Loucy (cell line): ENCODE measurements at regions not wholly inside any gene's neighbourhood (a gene's known extent, or its start where the extent isn't known, plus 50 kb on each side); places are given as distances from the start of the nearest gene placed in this dataset.

ENCODE experiments used
- H2AFZ ChIP-seq: fragments of 200-600 bp; sonication (generic); 2 replicates; pipeline ENCODE4 v1.6.0; 2016; ENCODE audit warnings: antibody characterized with exemption, mild to moderate bottlenecking, low read length, moderate library complexity
- H3F3A ChIP-seq: fragments of 200-600 bp; 2 replicates; pipeline ENCODE4 v1.6.0; 2016; ENCODE audit warnings: antibody characterized with exemption, low read depth, mild to moderate bottlenecking
- H3K27me3 ChIP-seq: fragments of 200-600 bp; sonication (generic); 2 replicates; pipeline ENCODE4 v1.6.1; 2014; ENCODE audit warnings: low read length, mild to moderate bottlenecking; ENCODE audit not compliant: insufficient read depth, poor library complexity, severe bottlenecking
- H3K36me3 ChIP-seq: fragments of 200-600 bp; sonication (generic); 2 replicates; pipeline ENCODE4 v1.6.1; 2016; ENCODE audit warnings: low read length; ENCODE audit not compliant: insufficient read depth
- H3K4me1 ChIP-seq: fragments of 200-600 bp; sonication (generic); 2 replicates; pipeline ENCODE4 v1.5.1; 2014; ENCODE audit warnings: low read length, mild to moderate bottlenecking; ENCODE audit not compliant: insufficient read depth, poor library complexity, severe bottlenecking
- H3K4me2 ChIP-seq: fragments of 200-600 bp; sonication (generic); 2 replicates; pipeline ENCODE4 v1.6.0; 2014; ENCODE audit warnings: antibody characterized with exemption, low read length, low read depth, mild to moderate bottlenecking; ENCODE audit not compliant: poor library complexity, severe bottlenecking
- H3K4me3 ChIP-seq: fragments of 200-600 bp; sonication (generic); 2 replicates; pipeline ENCODE4 v1.5.1; 2014; ENCODE audit warnings: low read length, mild to moderate bottlenecking, mixed read lengths; ENCODE audit not compliant: poor library complexity, severe bottlenecking
- H3K79me2 ChIP-seq: fragments of 200-600 bp; sonication (generic); 2 replicates; pipeline ENCODE4 v1.6.1; 2014; ENCODE audit warnings: low read length; ENCODE audit not compliant: insufficient read depth
- H3K9ac ChIP-seq: fragments of 200-600 bp; sonication (generic); 2 replicates; pipeline ENCODE4 v1.6.0; 2014; ENCODE audit warnings: mild to moderate bottlenecking, low read depth, low read length, moderate library complexity; ENCODE audit not compliant: poor library complexity, severe bottlenecking
- H3K9me2 ChIP-seq: fragments of 200-600 bp; sonication (generic); replicated peaks from 2 replicates; pipeline ENCODE4 v1.6.1; 2016; ENCODE audit warnings: low read depth, low read length, mixed read lengths
- H3K9me3 ChIP-seq: fragments of 200-600 bp; sonication (generic); 2 replicates; pipeline ENCODE4 v1.6.1; 2014; ENCODE audit warnings: mild to moderate bottlenecking, antibody characterized with exemption, low read length, low read depth; ENCODE audit not compliant: insufficient read depth
- H4K20me1 ChIP-seq: fragments of 200-600 bp; sonication (generic); 2 replicates; pipeline ENCODE4 v1.6.0; 2014; ENCODE audit warnings: antibody characterized with exemption, low read length, mild to moderate bottlenecking; ENCODE audit not compliant: insufficient read depth, poor library complexity, severe bottlenecking
- CTCF ChIP-seq: fragments of 200-600 bp; sonication (generic); conservative IDR thresholded peaks from 2 replicates; pipeline ENCODE4 v1.5.1; 2014; ENCODE audit warnings: mild to moderate bottlenecking, antibody characterized with exemption, low read length
- EZH2phosphoT487 ChIP-seq: fragments of 200-600 bp; IDR thresholded peaks from 2 replicates; pipeline ENCODE4 v1.6.1; 2018; ENCODE audit warnings: antibody characterized with exemption, mild to moderate bottlenecking, moderate library complexity, borderline replicate concordance

- Histone ChIP-seq H3K9me3 (no peaks in the 10 kb centered on the region), H3K4me1 (no peaks in the 10 kb centered on the region), H2AFZ (no peak overlapping the region), H3K4me2 (no peak overlapping the region), H3K9ac (no peak overlapping the region), H3K27me3 (no peaks in the 10 kb centered on the region), H4K20me1 (no peaks in the 10 kb centered on the region), H3K4me3 (no peak overlapping the region), H3K9me2 (no peaks in the 10 kb centered on the region), H3K36me3 (no peaks in the 10 kb centered on the region), H3K79me2 (no peaks in the 10 kb centered on the region), H3F3A (no peaks in the 10 kb centered on the region)
- TF ChIP-seq CTCF: no peak
- no peak for TF ChIP-seq EZH2phosphoT487
These were observed 364.3 kb upstream of the CDH10 start for GRCh38 chr5:25009063-25009462.

GRCh38 chr5:25006734-25007133 is 362.0 kb upstream of the CDH10 start:
- H3K4me2 ChIP-seq: no peak overlapping the region
- H2AFZ ChIP-seq: no peak overlapping the region
- H3K4me3 ChIP-seq: no peak overlapping the region
- H3K27me3 ChIP-seq: no peaks in the 10 kb centered on the region
- no peaks in the 10 kb centered on the region for H3K9me2 ChIP-seq
- H3K9me3 ChIP-seq: no peaks in the 10 kb centered on the region
- H3K36me3 ChIP-seq: no peaks in the 10 kb centered on the region
- no peaks in the 10 kb centered on the region for H3F3A ChIP-seq
- no peak for TF ChIP-seq EZH2phosphoT487
- 0 out of 2 replicates have a peak, but pooled peaks have one; percentile 18 for TF ChIP-seq CTCF
- no peaks in the 10 kb centered on the region for H4K20me1 ChIP-seq
- H3K4me1 ChIP-seq: no peaks in the 10 kb centered on the region
- H3K79me2 ChIP-seq: no peaks in the 10 kb centered on the region
- H3K9ac ChIP-seq: no peak overlapping the region

- TF ChIP-seq EZH2phosphoT487: no peak
- no peak for TF ChIP-seq CTCF
- H3K4me1 ChIP-seq: no peaks in the 10 kb centered on the region
- H3K9ac ChIP-seq: no peak overlapping the region
- H2AFZ ChIP-seq: no peak overlapping the region
- no peaks in the 10 kb centered on the region for H3K9me3 ChIP-seq
- H3F3A ChIP-seq: no peaks in the 10 kb centered on the region
- H3K27me3 ChIP-seq: no peaks in the 10 kb centered on the region
- H3K36me3 ChIP-seq: no peaks in the 10 kb centered on the region
- H3K4me3 ChIP-seq: no peak overlapping the region
- H4K20me1 ChIP-seq: no peaks in the 10 kb centered on the region
- no peaks in the 10 kb centered on the region for H3K9me2 ChIP-seq
- H3K4me2 ChIP-seq: no peak overlapping the region
- H3K79me2 ChIP-seq: no peaks in the 10 kb centered on the region
These were observed 361.5 kb upstream of the CDH10 start for GRCh38 chr5:25006237-25006636.
